ENCODE measurements at regions not wholly inside any gene's neighbourhood (a gene's known extent, or its start where the extent isn't known, plus 50 kb on each side); places are given as distances from the start of the nearest gene placed in this dataset.

DNA sequence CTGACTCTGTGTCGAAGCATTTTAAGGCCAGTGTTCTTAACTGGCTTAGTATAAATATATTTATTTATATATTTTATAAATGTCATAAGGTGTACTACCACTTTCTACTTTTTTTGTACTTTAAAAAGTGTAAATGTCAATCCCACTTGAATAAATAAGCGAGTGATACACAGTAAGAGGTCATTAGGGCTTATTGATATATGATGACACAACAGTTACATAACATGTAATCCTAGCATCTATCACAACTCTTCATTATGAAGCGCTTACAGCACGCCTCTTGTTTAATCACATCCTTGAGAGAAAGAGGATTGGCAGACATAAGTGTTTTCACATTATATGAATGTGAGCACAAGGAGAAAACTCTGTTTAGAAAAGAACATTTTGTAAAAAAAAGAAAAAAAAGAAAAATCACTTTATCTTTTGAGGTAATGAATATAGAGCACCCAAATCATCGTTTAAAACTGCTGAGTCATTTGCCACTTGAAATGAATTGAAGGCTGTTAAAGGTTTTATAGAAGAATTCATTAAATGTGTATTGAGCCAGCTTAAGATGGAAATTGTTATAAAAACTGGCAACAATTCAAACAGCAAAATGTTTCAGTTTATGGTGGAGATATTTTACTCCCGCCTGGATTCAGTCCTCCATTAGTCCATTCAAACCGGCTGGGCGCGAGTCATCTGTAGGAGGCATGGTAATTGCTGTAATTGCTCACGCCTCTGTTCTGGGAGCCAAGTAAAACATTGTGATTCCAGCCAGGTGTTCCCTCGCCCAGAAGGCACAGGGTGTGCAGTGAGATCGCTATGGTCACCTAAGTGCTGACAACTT lies 627.3 kb upstream of the KIRREL3 start:
- Mint-ChIP-seq H3K4me1 (no peaks in the 10 kb centered on the region), H3K4me3 (no peak overlapping the region), H3K9me3 (ENCODE audit: insufficient read depth) (no peaks in the 10 kb centered on the region), H3K27ac (no peak overlapping the region), H3K27me3 (no peaks in the 10 kb centered on the region)
- WGBS (ENCODE audit: insufficient coverage): 97% methylated on average over 6 of the region's 12 CpGs
- ChIA-PET CTCF (no interaction called here), POLR2A (no interaction called here)
- no peak overlapping the region for H2AFZ ChIP-seq (ENCODE audit: insufficient read depth, low read depth, low read length, poor library complexity, severe bottlenecking)
- ATAC-seq (ENCODE audit: low read depth) (no peak), DNase-seq (no peak)
- no peaks in the 10 kb centered on the region for H3K9me3 ChIP-seq (ENCODE audit: control extremely low read depth in 1 of 3, control insufficient read depth in 2 of 3, insufficient read depth in 1 of 3, low read length in 2 of 3)
- no peak overlapping the region for H3K9ac ChIP-seq (ENCODE audit: low read length)
- intact Hi-C loops (cut with micrococcal nuclease): no loop called here
- TF ChIP-seq CTCF (IDR thresholded peaks at IDR 0.05) (no peak), EZH2 (IDR thresholded peaks at IDR 0.05; ENCODE audit: borderline replicate concordance, insufficient read depth, low read depth, low read length, poor library complexity, severe bottlenecking) (no peak)
- H3K27me3 ChIP-seq (replicated peaks in 1 of 4; ENCODE audit: control extremely low read depth in 1 of 4, control insufficient read depth in 3 of 4, insufficient read depth in 4 of 4, low read length in 3 of 4): no peaks in the 10 kb centered on the region
- H3K4me3 ChIP-seq (ENCODE audit: control extremely low read depth in 1 of 5, extremely low read depth in 1 of 5, insufficient read depth in 1 of 5, low read depth in 2 of 5, low read length in 4 of 5): no peak overlapping the region
- no peaks in the 10 kb centered on the region for H3K79me2 ChIP-seq (ENCODE audit: control insufficient read depth, insufficient read depth, low read length)
- no peaks in the 10 kb centered on the region for H4K20me1 ChIP-seq (ENCODE audit: control insufficient read depth, insufficient read depth, low read length, poor library complexity, severe bottlenecking)
- H3K4me1 ChIP-seq (ENCODE audit: control insufficient read depth in 2 of 2, insufficient read depth in 2 of 2, low read length in 2 of 2): no peaks in the 10 kb centered on the region
- H3K4me2 ChIP-seq (replicated peaks; ENCODE audit: low read depth, low read length, poor library complexity, severe bottlenecking): no peak overlapping the region
- no peaks in the 10 kb centered on the region for H3K36me3 ChIP-seq (replicated peaks in 1 of 2; ENCODE audit: control extremely low read depth in 1 of 2, control insufficient read depth in 1 of 2, extremely low read depth in 1 of 2, insufficient read depth in 2 of 2, low read length in 1 of 2)
- H3K27ac ChIP-seq (ENCODE audit: low read length in 2 of 2): no peak overlapping the region

GRCh38 chr11:127627204-127627603 lies 626.6 kb upstream of the KIRREL3 start:
- no peaks in the 10 kb centered on the region for H4K20me1 ChIP-seq (ENCODE audit: control insufficient read depth, insufficient read depth, low read length, poor library complexity, severe bottlenecking)
- POLR2A ChIA-PET: no interaction called here
- no peak overlapping the region for H3K9ac ChIP-seq (ENCODE audit: low read length)
- H3K27ac ChIP-seq (ENCODE audit: low read length in 2 of 2): no peak overlapping the region
- ATAC-seq (ENCODE audit: low read depth) (no peak), DNase-seq (no peak)
- CTCF ChIA-PET: no interaction called here
- no peak overlapping the region for H3K4me3 ChIP-seq (ENCODE audit: control extremely low read depth in 1 of 5, extremely low read depth in 1 of 5, insufficient read depth in 1 of 5, low read depth in 2 of 5, low read length in 4 of 5)
- H3K4me1 ChIP-seq (ENCODE audit: control insufficient read depth in 2 of 2, insufficient read depth in 2 of 2, low read length in 2 of 2): no peaks in the 10 kb centered on the region
- H3K4me1 Mint-ChIP-seq: no peaks in the 10 kb centered on the region
- H3K36me3 ChIP-seq (replicated peaks in 1 of 2; ENCODE audit: control extremely low read depth in 1 of 2, control insufficient read depth in 1 of 2, extremely low read depth in 1 of 2, insufficient read depth in 2 of 2, low read length in 1 of 2): no peaks in the 10 kb centered on the region
- no CpG with 5 or more reads among the region's 1 CpG for WGBS (ENCODE audit: insufficient coverage)
- H3K9me3 ChIP-seq (ENCODE audit: control extremely low read depth in 1 of 3, control insufficient read depth in 2 of 3, insufficient read depth in 1 of 3, low read length in 2 of 3): no peaks in the 10 kb centered on the region
- no peaks in the 10 kb centered on the region for H3K27me3 Mint-ChIP-seq
- H3K9me3 Mint-ChIP-seq (ENCODE audit: insufficient read depth): no peaks in the 10 kb centered on the region
- H2AFZ ChIP-seq (ENCODE audit: insufficient read depth, low read depth, low read length, poor library complexity, severe bottlenecking): no peak overlapping the region
- H3K4me3 Mint-ChIP-seq: no peak overlapping the region
- H3K27ac Mint-ChIP-seq: no peak overlapping the region
- no peak overlapping the region for H3K4me2 ChIP-seq (replicated peaks; ENCODE audit: low read depth, low read length, poor library complexity, severe bottlenecking)
- H3K27me3 ChIP-seq (replicated peaks in 1 of 4; ENCODE audit: control extremely low read depth in 1 of 4, control insufficient read depth in 3 of 4, insufficient read depth in 4 of 4, low read length in 3 of 4): no peaks in the 10 kb centered on the region
- intact Hi-C loops (cut with micrococcal nuclease): no loop called here
- H3K79me2 ChIP-seq (ENCODE audit: control insufficient read depth, insufficient read depth, low read length): no peaks in the 10 kb centered on the region
- TF ChIP-seq CTCF (IDR thresholded peaks at IDR 0.05) (no peak), EZH2 (IDR thresholded peaks at IDR 0.05; ENCODE audit: borderline replicate concordance, insufficient read depth, low read depth, low read length, poor library complexity, severe bottlenecking) (no peak)

Measured in B cell (primary cell).